ENCODE measurements at regions not wholly inside any gene's neighbourhood (a gene's known extent, or its start where the extent isn't known, plus 50 kb on each side); places are given as distances from the start of the nearest gene placed in this dataset.

- no peak for DNase-seq (ENCODE audit: low read depth, low spot score)
These were observed 128.2 kb downstream of the CPEB2 start for GRCh38 chr4:15130441-15130840.

DNA sequence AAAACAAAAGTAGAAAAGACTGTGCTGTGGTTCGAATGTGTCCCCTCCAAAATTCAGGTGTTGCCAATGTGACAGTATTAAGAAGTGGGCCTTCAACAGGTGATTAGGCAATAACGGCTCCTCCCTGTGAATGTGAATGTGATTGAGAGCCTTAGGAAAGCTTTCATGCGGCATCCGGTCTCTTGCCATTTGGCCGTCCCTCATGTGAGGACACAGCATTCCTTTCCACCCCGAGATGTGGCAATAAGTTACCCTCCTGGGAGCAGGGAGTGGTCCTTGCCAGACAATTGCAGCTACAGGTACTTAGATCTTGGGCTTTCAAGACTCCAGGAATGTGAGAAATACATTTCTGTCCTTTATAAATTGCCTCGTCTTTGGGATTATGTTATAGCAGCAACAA lies 129.3 kb downstream of the CPEB2 start:
- no peak for DNase-seq (ENCODE audit: low read depth, low spot score)

- DNase-seq (ENCODE audit: low read depth, low spot score): no peak
These were observed 130.5 kb downstream of the CPEB2 start for GRCh38 chr4:15132739-15133138.

DNA sequence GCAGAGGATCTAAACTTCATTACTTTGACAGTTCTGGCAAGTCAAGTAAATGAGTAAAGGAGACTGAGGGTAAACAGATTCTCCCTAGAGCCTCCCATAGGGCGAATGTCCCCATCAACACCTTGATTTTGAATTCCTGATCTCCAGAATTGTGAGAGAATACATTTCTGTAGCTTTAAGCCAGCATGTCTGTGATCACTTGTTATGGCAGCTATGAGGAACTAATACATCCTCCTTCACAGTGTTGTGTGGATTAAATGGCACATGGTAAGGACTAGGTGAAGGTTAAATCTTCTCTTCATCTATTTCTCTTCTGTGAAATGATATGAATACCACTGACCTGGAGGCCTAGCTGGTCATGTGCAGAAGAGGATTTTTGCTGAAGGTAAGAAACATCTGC lies 137.3 kb downstream of the CPEB2 start:
- no peak for DNase-seq (ENCODE audit: low read depth, low spot score)

DNA sequence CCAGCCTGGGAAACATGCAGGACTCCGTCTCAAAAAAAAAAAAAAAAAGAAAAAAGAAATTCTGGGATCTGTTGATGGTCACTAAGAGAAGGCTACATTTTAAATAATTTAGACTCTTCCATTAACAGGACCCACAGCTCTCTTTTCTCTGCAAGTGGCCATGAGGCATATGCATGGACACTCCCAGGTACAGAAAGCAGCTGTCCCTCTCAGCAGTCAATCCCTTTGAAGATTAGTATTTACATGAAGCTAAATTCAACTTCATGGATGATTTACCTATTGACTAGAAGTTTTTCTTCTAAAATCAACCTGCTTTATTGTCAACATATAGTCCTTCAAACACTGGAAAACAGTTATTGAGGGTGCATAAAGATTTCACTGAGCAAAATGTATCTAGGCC lies 139.9 kb downstream of the CPEB2 start:
- no peak for DNase-seq (ENCODE audit: low read depth, low spot score)

DNA sequence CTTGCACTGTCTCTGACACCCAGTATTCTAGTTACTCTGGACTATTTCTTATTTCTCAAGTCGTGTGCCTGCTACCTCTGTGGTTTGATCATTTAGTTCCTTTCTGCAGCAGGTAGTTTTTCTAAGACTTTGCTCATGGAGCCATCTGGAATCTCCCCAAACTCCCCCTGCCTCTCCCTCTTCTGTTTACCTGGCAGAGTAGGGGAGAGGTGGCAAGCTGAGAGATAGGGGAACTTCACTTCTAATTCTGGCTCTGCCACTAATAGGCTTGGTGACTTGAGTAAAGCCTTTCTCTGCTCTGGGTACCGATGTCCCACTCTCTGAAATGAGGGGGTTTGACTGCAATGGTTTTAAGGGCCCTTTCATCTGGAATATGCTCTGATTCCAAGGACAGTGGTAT lies 141.3 kb downstream of the CPEB2 start:
- no peak for DNase-seq (ENCODE audit: low read depth, low spot score)

DNA sequence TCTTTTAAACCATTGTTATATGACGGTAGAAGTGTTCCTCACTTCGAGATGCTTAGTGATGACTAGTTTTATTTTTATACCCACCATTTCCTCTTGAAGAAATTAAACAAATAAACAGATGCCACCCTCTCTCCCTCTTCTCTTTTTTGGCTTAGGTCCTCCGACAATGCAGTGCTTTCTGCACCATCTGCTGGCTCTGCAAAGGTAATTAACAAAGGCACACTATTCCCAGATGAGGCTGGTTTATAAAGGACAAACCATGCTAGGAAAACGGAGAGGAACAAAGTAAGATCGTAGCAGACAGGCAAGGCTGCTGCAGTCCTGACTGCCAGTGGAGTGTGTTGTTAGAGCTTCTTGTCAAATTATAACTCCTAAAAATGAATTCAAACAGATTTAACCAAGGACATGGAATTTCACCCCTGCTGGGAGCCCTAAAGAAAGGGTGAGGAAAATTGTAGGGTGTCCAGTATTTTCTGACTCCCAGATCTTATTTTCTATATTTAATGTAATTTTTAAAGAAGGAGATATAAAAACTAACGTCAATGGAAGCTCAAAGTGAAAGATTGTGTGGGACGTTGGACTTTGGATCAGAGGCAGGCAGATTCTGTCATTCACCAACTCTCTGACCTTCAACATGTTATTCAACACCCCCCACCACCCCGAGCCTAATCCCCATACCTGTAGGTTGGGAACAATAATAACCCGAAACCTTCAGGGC lies 142.1 kb downstream of the CPEB2 start:
- no peak for DNase-seq (ENCODE audit: low read depth, low spot score)

GRCh38 chr4:15144967-15145295 lies 142.7 kb downstream of the CPEB2 start:
- no peak for DNase-seq (ENCODE audit: low read depth, low spot score)

DNA sequence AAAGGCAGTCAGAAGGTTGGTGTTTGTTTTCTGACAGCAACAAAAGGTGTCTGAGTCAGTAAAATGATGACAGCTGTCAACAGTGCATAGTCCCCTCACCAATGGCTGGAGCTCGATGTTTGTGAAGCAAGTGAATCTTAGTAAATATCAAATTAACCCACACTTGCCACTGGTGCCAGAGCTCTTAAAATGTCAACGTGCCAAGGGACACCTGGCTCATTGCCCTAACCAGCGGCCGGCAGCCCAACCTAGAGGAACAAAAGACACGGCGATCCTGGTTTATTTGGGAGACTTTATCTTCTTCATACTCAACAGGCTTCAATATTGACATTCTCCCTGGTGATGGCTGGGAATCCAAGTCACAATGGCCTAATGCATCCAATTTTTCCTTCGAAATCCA lies 143.4 kb downstream of the CPEB2 start:
- DNase-seq (ENCODE audit: low read depth, low spot score): no peak

DNA sequence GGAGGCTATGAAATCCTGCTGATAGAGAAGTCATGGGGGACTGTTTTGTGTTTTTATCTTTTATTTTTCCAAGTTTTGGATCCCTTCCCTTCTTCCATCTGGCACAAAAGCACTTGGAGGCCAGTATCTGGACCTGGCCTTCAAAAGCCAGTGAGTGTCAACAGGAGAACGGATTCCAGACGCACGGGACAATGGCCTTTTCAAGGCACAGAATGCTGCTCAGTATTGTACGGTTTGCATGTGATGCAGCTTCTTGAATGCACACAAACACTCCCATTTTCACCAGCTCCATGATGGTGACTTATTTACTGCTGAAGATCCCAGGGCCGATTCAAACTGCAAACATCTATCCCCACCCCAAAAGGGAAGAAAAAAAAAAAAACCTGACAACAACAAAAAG lies 145.4 kb downstream of the CPEB2 start:
- DNase-seq (ENCODE audit: low read depth, low spot score): no peak

GRCh38 chr4:15148199-15148598 lies 145.9 kb downstream of the CPEB2 start:
- DNase-seq (ENCODE audit: low read depth, low spot score): no peak

- no peak for DNase-seq (ENCODE audit: low read depth, low spot score)
These were observed 146.4 kb downstream of the CPEB2 start for GRCh38 chr4:15148691-15149090.

GRCh38 chr4:15149234-15149838 lies 147.1 kb downstream of the CPEB2 start:
- no peak for DNase-seq (ENCODE audit: low read depth, low spot score)

GRCh38 chr4:15149839-15150592 lies 147.7 kb downstream of the CPEB2 start:
- no peak for DNase-seq (ENCODE audit: low read depth, low spot score)

GRCh38 chr4:15150631-15151030 lies 148.3 kb downstream of the CPEB2 start:
- no peak for DNase-seq (ENCODE audit: low read depth, low spot score)

GRCh38 chr4:15151033-15151432 lies 148.8 kb downstream of the CPEB2 start:
- DNase-seq (ENCODE audit: low read depth, low spot score): no peak

- DNase-seq (ENCODE audit: low read depth, low spot score): no peak
These were observed 151.4 kb downstream of the CPEB2 start for GRCh38 chr4:15153662-15154061.

DNA sequence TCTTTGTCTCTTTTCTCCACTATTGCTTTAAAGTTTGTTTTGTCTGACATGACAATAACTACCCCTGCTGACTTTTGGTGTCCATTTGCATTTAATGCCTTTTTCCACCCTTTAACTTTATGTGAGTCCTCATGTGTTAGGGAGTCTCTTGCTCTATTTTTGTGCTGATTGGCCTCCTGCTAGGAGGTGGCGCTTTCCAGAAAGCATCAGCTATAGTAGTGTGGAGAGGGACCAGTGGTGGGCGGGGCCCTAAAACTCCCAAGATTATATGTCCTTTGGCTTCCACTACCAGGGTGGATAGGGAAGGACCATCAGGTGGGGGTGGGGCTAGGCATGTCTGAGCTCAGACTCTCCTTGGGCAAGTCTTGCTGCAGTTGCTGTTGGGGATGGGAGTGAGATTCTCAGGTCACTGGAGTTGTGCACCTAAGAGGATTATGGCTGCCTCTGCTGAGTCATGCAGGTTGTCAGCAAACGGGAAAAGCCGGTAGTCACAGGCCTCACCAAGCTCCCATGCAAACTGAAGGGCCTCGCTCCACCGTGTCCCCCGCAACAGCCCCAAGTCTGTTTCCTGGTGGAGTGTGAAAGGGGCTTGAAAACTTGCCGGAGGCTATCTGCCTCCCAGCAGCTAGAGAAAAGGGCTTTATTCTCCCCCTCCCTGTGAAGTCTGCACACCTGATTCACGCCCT lies 156.3 kb downstream of the CPEB2 start:
- no peak for DNase-seq (ENCODE audit: low read depth, low spot score)

GRCh38 chr4:15159477-15160019 lies 157.3 kb downstream of the CPEB2 start:
- DNase-seq (ENCODE audit: low read depth, low spot score): no peak

- no peak for DNase-seq (ENCODE audit: low read depth, low spot score)
These were observed 159.2 kb downstream of the CPEB2 start for GRCh38 chr4:15161439-15161838.

GRCh38 chr4:15162046-15162445 lies 159.8 kb downstream of the CPEB2 start:
- DNase-seq (ENCODE audit: low read depth, low spot score): no peak
